IgD-negative memory B cell (primary cell): ENCODE measurements at regions not wholly inside any gene's neighbourhood (a gene's known extent, or its start where the extent isn't known, plus 50 kb on each side); places are given as distances from the start of the nearest gene placed in this dataset.

Source experiments
- H3K27ac Mint-ChIP-seq, 3 donors: one replicate each; pipeline ENCODE4 v1.8.0; 2020 to 2022; ENCODE audit warnings: mild to moderate bottlenecking in 3 of 3, mixed read lengths in 3 of 3, moderate library complexity in 1 of 3
- H3K27me3 Mint-ChIP-seq: one replicate; pipeline ENCODE4 v1.8.0; 2021; ENCODE audit warnings: mixed read lengths
- H3K36me3 Mint-ChIP-seq: one replicate; pipeline ENCODE4 v1.8.0; 2020; ENCODE audit warnings: mild to moderate bottlenecking, mixed read lengths
- H3K4me1 Mint-ChIP-seq, 3 donors: one replicate each; pipeline ENCODE4 v1.8.0; 2020 to 2022; ENCODE audit warnings: mixed read lengths in 3 of 3, mild to moderate bottlenecking in 1 of 3
- H3K4me3 Mint-ChIP-seq, 4 donors: one replicate each; pipeline ENCODE4 v1.8.0; 2020 to 2022; ENCODE audit warnings: mild to moderate bottlenecking in 4 of 4, mixed read lengths in 4 of 4, moderate library complexity in 3 of 4
- H3K9me3 Mint-ChIP-seq, 3 donors: one replicate each; pipeline ENCODE4 v1.8.0; 2020 to 2021; ENCODE audit warnings: mixed read lengths in 3 of 3, mild to moderate bottlenecking in 1 of 3

DNA sequence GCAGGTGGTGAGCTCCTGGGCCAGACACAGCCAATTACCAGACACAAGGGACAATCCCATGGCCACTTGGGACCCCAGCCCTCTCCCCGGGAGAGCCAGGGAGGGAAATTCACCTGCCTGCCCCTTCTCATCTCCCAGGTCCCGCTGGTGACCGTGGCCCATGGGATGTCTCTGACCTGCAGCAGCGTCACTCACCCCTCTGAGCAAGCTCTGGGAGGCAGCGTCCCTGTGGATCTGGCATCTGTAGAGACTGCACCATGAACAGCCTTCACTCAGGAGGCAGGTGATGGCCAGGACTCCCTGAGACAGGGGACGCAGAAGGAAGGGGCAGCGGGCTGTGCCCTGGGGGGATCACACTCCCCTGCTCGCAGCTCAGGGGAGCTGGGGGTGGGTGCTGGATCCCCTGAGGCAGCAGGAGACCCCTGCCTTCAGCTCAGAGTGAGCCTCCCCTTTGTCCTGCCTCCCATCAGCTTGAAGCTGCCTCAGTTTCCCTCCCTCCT is 90.8 kb downstream of the FOXL3 start:
- peaks cover 4 to 17% (median 17%) of the 10 kb centered on the region in 3 donors for H3K4me1 Mint-ChIP-seq

DNA sequence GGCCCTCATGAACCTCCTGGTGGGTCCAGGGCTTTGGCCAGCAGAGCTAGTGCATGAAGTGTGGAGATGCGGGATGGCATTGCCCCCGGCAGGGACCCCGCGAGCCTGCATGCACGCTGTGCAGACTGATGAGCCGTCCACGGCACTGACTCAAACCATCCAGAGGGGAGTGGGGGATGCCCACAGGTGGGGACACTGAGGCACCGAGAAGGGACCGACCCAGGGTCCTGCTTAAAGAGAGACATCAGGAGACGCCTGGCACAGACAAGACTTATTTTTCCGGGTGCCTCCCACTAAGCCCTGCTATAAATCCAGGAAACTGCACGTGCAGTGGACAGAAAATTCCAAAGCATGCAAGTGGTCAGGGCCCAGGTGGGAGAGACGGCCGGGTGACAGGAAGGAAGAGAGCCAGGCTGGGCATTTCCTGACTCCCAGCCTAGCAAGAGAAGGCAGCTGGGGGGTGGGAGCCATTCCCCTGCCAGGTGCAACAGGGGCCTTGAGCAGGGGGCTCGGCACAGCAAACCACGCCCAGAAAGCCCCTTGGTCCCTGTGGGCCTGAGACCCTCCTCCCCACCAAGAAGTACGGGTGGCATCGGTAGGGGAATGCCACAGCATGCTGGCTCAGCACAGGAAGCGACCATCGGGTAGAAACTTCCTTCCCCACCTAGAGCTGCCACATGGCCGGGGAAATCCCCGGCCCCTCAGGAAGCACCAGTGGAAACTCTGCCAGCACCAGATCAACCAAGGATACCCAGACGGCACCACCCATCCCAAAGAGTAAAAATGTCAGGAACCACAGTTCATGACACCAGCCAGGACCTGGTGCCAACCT is 91.5 kb downstream of the FOXL3 start:
- Mint-ChIP-seq H3K27ac (peak overlapping the region in 1 of 3 donors; percentile 88), H3K36me3 (peaks cover 2% of the 10 kb centered on the region), H3K4me3 (peak overlapping the region in 3 of 4 donors; percentile 44 to 80 (median 80)), H3K4me1 (peaks cover 4 to 17% (median 17%) of the 10 kb centered on the region in 3 donors), H3K9me3 (peaks cover 4 to 20% (median 16%) of the 10 kb centered on the region in 3 donors), H3K27me3 (peaks cover 7% of the 10 kb centered on the region)

More for the DNA sequence above, 90.8 kb downstream of the FOXL3 start:
- H3K27me3 Mint-ChIP-seq, result peaks cover 7% of the 10 kb centered on the region
- H3K9me3 Mint-ChIP-seq, result peaks cover 4 to 19% (median 16%) of the 10 kb centered on the region in 3 donors
- H3K27ac Mint-ChIP-seq, result no peak overlapping the region
- peaks cover 2% of the 10 kb centered on the region for H3K36me3 Mint-ChIP-seq
- H3K4me3 Mint-ChIP-seq, result peak overlapping the region in 1 of 4 donors; percentile 39

DNA sequence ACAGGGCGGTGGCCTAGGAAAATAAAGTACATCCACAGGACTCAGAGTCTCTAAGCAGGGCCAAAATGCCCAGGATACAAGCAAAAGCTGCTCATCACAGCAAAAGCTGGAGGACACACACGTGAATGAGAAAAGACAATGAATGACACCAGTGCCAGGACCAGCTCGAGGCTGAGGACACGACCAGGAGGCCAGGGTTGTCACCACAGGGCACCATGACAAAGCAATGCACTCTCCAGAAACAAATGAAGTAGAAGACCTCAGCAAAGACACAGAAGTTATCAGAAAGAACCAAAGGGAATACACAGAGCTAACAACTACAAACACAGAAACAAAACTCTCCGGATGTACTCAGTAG is 92.1 kb downstream of the FOXL3 start:
- H3K27ac Mint-ChIP-seq, result peak overlapping the region in 1 of 3 donors; percentile 88
- H3K4me1 Mint-ChIP-seq, result peaks cover 4 to 17% (median 17%) of the 10 kb centered on the region in 3 donors
- H3K27me3 Mint-ChIP-seq, result peaks cover 7% of the 10 kb centered on the region
- H3K36me3 Mint-ChIP-seq, result peaks cover 2% of the 10 kb centered on the region
- peaks cover 4 to 22% (median 16%) of the 10 kb centered on the region in 3 donors for H3K9me3 Mint-ChIP-seq
- H3K4me3 Mint-ChIP-seq, result peak overlapping the region in 2 of 4 donors; percentile 80

DNA sequence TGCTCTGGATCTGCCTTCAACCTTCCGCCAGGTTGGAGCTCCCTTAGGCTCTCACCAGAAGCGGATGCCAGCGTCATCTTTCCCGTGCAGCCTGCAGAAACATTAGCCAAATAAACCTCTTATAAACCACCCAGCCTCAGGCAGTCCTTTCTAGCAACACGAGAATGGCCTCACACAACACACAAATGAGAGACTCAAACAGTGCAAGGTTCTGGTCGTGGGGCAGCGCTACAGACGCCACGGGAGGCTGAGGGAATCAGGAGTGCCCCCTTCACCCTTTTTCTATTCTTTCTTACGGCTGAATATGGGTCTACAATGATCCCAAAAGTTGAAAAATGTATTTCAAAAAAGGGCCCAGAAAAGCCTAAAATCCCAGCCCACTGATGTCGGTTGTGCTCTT is 96.4 kb downstream of the FOXL3 start:
- Mint-ChIP-seq H3K4me1 (peaks cover 4 to 11% (median 8%) of the 10 kb centered on the region in 3 donors), H3K27ac (peak overlapping the region in 1 of 3 donors; percentile 67), H3K27me3 (peaks cover 5% of the 10 kb centered on the region), H3K4me3 (no peak overlapping the region), H3K9me3 (peaks cover 4 to 22% (median 16%) of the 10 kb centered on the region in 3 donors), H3K36me3 (peaks cover 2% of the 10 kb centered on the region)

DNA sequence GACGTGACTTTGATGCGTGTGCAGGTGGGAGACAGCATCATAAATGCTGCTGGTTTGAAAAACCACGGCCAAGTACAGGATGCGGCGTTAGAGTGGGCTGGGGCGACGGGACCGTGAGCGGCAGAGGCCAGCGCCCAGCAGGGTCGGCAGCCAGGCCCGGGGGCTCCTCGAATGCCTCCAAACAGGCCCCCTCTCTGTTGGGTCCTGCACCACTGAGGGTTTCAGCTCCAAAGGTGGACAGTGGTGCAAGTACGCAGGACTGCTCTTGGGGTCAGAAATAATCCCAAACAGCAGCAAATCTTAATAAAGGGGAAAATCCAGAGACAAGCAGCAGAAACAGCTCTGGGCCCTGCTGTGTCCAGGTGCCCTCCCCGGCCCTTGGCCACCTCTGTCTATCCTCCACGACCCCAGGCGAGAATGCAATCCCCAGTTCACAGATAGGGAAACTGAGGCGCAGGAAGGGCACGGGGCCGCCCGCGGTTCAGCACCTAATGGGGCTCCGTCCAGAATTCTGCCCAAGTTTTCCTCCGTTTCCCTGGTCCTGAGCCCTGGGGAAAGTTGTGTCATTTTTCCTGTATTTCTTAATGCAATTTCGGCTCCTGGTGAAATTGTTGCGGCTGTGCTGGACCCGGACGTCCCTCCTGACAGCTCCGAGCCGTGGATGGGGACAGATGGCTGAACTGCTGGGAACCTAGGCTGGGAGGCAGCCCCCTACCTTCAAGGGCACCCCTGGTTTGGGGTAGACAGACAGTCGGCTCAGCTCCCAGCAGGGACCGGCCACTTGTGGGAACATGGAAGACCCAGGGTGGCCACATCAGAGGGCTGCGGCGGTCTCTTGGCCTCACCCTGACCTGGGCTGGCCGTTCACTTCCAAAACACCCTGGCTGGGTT is 97.4 kb downstream of the FOXL3 start:
- H3K4me1 Mint-ChIP-seq, result peaks cover 0 to 4% (median 0%) of the 10 kb centered on the region in 3 donors
- no peak overlapping the region for H3K27ac Mint-ChIP-seq
- peaks cover 3 to 16% (median 16%) of the 10 kb centered on the region in 3 donors for H3K9me3 Mint-ChIP-seq
- H3K36me3 Mint-ChIP-seq, result peaks cover 2% of the 10 kb centered on the region
- H3K27me3 Mint-ChIP-seq, result peaks cover 5% of the 10 kb centered on the region
- H3K4me3 Mint-ChIP-seq, result no peak overlapping the region

DNA sequence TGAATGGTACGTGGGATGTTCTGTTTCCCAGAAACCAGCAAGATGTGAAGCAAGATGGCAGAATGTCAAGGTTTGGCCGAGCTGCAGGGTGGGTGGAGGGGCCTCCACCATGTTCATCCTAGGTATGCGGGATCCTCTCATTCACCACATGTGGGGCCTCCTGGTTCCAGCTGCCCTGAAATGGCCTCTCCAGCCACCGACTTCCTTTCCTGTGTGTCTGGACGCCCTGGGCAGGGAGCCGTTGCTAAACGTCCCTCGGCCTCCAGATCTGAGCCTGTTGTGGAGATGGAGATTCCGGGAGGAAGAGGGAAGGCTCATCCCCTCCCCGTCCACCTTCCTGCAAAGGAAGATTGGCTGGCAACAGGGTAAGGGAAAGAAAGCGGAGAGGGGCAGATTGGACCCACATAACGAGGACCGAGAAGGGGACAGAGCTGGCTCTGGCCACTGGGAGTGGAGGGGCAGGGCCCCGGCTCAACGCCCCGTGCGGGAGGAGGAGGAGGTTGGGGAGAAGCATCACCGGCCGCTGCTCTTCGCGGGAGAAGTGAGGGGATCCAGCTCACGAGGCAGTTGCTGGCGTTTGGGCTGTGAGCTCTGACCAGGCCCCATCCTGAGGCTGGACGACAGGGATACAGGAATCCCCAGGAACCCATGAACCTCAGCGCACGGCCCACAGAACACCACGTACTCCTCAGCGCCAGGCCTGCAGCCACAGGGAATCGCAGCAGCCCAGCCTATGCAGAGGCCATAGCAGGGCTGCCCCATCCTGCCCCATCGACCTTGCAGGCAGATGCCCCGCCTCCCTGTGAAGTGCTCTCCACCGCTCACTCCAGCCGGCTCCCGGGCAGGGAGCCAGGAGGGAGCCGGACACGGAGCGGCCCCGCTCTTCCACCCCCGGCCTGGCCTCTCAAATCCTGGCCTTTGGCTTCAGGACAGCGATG is 98.3 kb downstream of the FOXL3 start:
- Mint-ChIP-seq H3K9me3 (peaks cover 3 to 19% (median 15%) of the 10 kb centered on the region in 3 donors), H3K4me3 (peak overlapping the region in 1 of 4 donors; percentile 74), H3K27ac (no peak overlapping the region), H3K4me1 (no peaks in the 10 kb centered on the region), H3K27me3 (peaks cover 5% of the 10 kb centered on the region), H3K36me3 (peaks cover 2% of the 10 kb centered on the region)

DNA sequence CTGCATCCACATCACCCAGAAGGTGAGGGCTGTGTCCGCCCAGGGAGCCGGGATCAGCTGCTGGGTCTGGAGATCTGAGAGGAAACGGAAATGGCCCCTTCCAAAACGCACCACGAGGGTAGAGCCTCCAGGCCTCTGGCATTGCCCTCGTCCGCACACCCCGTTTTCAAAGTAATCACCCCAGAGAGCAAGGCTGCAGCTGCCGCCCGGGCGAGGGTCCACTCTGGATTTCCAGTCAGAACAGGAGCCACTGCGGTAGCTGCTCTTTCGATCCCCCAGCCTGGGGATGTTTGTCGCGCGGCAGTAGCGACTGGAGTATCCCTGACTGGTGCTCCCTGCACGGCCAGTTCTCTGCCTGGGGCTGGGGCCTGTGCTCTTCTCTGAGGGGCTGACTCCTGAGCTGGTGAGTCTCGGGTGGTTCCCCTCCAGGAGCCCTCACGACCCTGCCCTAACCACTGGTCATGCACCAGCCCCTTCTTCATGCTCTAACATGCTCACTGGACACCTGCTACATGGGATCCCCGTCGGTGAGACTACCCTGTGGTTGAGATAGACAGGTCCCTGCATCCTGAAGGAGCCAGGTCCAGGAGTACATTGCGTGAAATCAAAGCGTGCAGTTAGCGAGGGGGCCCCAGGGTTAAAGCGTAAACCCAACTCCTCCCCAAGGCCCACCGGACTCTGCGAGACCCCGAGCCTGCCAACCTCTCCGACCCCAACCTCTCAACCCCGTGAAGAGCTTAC is 99.2 kb downstream of the FOXL3 start:
- H3K4me1 Mint-ChIP-seq, result no peaks in the 10 kb centered on the region
- H3K4me3 Mint-ChIP-seq, result no peak overlapping the region
- peaks cover 0 to 13% (median 8%) of the 10 kb centered on the region in 3 donors for H3K9me3 Mint-ChIP-seq
- no peaks in the 10 kb centered on the region for H3K36me3 Mint-ChIP-seq
- peaks cover 2% of the 10 kb centered on the region for H3K27me3 Mint-ChIP-seq
- H3K27ac Mint-ChIP-seq, result no peak overlapping the region

DNA sequence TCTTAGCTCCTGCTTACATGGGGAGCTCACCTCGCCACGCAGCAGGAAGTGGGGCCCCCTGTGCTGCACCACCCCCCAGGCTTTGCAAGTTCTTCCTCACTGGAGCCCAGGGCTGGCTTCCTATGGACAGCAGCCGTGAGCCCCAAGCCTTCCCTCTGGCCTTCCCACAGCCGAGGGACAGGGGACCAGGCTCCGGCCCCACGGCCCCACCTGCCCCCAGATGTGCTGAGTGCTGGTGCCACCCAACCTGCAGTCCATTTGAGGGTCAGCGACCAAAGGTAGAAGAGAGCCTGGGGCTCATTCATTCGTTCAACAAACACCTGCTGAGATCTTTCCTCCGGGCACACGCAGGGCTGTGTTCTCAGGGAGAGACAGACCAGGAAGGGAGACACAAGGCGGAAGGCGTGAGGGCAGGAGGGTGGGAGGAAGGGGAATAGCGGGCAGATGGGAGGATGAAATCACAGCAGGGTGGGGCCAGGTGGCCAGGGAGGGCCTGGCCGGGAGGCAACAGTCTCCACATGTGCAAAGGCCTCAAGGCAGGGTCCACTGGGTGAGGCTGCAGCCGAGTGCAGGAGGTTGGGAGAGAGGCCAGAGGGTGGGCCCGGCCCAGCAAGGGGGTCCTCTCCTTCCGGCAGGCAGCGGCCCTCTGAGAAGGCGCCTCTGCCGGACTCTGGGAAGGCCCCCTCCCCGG is 100.1 kb downstream of the FOXL3 start:
- Mint-ChIP-seq H3K4me3 (no peak overlapping the region), H3K27me3 (peaks cover 2% of the 10 kb centered on the region), H3K36me3 (no peaks in the 10 kb centered on the region), H3K9me3 (peaks cover under 1 to 9% (median 8%) of the 10 kb centered on the region in 3 donors), H3K27ac (no peak overlapping the region), H3K4me1 (no peaks in the 10 kb centered on the region)

DNA sequence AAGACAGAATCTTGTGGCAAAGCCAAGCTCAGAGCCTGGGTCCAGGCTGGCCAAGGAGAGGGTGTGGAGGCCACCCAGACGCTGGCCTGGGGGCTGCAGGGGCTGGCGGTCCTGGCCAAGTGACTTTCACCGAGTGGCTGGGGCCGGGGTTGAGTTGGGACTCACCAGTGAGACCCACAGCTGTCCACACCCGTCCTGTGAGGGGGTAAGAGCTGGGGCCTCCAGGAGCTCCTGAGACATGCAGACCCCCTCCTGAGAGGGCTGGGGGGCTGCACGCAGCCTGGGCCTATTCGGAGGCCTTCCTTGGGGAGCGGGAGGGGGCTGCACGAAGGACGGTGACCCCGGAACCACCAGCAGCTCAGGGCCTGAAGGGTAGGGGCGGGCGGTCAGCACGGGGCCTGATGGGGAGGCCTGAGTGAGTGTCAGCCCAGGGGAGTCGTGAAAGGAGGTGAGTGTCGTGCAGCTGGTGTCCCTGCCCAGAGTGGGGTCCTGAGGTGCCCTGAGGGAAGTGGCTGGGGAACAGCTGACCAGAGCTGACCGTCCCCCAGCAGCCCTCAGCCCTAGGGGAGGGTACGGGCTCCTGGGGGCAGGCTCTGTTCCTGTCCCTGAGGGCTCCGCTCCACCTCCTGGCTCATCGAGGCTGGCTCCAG is 100.9 kb downstream of the FOXL3 start:
- peaks cover 2% of the 10 kb centered on the region for H3K27me3 Mint-ChIP-seq
- no peak overlapping the region for H3K27ac Mint-ChIP-seq
- H3K9me3 Mint-ChIP-seq, result peaks cover 1 to 11% (median 10%) of the 10 kb centered on the region in 3 donors
- H3K4me1 Mint-ChIP-seq, result no peaks in the 10 kb centered on the region
- H3K36me3 Mint-ChIP-seq, result no peaks in the 10 kb centered on the region
- H3K4me3 Mint-ChIP-seq, result no peak overlapping the region

DNA sequence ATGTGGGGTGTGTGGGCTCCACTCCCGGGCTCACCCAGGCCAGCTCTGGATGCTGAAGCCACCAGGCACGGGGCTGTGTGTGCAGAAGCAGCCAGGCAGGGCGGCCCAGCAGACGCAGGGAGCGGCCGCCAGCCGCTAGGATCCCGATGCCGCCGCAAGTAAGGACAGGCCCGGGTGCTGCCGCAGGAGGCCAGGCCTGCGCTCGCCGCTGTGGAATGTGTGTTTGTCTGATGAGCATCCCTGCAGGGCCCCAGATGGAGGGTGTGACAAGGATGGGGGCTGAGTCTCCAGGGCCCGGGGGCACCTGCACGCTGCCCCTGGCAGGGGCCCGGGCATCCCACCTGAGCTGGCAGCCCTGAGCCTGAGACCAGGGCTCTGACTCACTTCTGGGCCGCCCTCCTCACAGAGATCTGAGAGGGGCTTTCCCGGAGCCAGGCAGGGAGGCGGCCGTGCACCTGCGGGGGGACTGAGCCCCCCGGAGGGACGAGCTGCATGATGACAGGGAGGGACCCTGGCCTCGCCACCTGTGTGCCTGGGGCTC is 101.5 kb downstream of the FOXL3 start:
- peaks cover 2% of the 10 kb centered on the region for H3K36me3 Mint-ChIP-seq
- H3K27ac Mint-ChIP-seq, result no peak overlapping the region
- peaks cover 1 to 16% (median 16%) of the 10 kb centered on the region in 3 donors for H3K9me3 Mint-ChIP-seq
- H3K4me1 Mint-ChIP-seq, result no peaks in the 10 kb centered on the region
- H3K27me3 Mint-ChIP-seq, result peaks cover 2% of the 10 kb centered on the region
- H3K4me3 Mint-ChIP-seq, result no peak overlapping the region

DNA sequence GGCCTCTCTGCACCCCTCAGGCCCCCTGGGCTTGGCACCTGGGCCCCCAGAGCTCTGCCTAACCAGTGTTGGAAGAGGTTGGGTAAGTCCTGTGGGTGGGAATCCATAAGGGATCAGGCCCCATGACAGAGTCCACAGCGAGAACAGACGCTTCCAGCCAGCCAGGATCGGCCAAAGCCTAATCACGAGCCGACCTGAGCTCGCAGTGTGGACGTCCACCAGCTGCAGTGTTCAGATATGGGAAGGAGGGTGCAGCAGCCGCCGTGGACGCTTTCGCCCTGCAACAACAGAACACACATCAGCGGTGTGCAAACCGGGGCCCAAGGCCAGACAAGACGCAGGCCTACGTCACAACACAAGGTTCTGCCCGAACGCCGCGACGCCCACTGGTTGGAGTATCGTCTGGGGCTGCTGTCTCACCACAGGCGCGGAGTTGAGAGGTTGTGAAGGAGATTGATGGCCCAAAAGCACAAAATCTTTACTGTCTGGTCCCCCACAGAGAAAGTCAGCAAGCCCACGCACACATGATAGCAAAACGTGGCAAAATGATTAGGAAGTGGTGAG is 102.1 kb downstream of the FOXL3 start:
- Mint-ChIP-seq H3K9me3 (peaks cover 1 to 22% (median 18%) of the 10 kb centered on the region in 3 donors), H3K27ac (no peak overlapping the region), H3K4me3 (no peak overlapping the region), H3K36me3 (peaks cover 3% of the 10 kb centered on the region), H3K4me1 (no peaks in the 10 kb centered on the region), H3K27me3 (peaks cover 2% of the 10 kb centered on the region)

DNA sequence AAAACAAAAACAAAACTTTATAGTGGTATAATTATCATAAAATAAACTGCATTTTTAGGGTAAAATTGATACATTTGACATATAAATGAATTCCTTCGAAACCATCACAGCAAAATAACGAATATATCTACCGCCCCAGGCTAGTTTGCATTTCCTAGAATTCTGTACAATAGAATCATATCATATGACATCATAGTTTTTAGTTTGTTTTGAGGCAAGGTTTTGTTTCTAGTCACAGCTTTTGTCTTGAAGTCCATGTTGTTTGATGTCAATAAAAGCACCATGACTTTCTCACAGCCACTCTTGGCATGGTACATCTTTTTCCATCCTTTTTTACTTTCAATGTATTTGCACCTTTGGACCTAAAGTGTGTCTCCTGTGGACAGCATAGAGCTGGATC is 102.9 kb downstream of the FOXL3 start:
- Mint-ChIP-seq H3K36me3 (peaks cover 3% of the 10 kb centered on the region), H3K27me3 (no peaks in the 10 kb centered on the region), H3K4me3 (no peak overlapping the region), H3K4me1 (no peaks in the 10 kb centered on the region), H3K27ac (no peak overlapping the region), H3K9me3 (peaks cover 1 to 28% (median 18%) of the 10 kb centered on the region in 3 donors)
